H9 (cell line): ENCODE measurements at regions not wholly inside any gene's neighbourhood (a gene's known extent, or its start where the extent isn't known, plus 50 kb on each side); places are given as distances from the start of the nearest gene placed in this dataset.

ENCODE experiments used
- DNase-seq: peaks from one replicate; pipeline ENCODE4 v3.0.0-alpha.2; 2017
- H2AFZ ChIP-seq: one replicate; pipeline ENCODE4 v1.6.1; 2013; ENCODE audit warnings: mild to moderate bottlenecking, low read length, control low read depth, moderate library complexity
- H2AK5ac ChIP-seq: 2 replicates; pipeline ENCODE4 v1.6.1; 2013; ENCODE audit warnings: low read length, control low read depth, mixed read lengths; ENCODE audit not compliant: insufficient read length
- H2BK120ac ChIP-seq: one replicate; pipeline ENCODE4 v1.6.1; 2013; ENCODE audit warnings: low read depth, mild to moderate bottlenecking, low read length, control low read depth, inconsistent platforms; ENCODE audit not compliant: poor library complexity, severe bottlenecking
- H2BK12ac ChIP-seq: 2 replicates; pipeline ENCODE4 v1.6.1; 2013; ENCODE audit warnings: low read length, control low read depth, mixed read lengths, low read depth; ENCODE audit not compliant: insufficient read length
- H2BK15ac ChIP-seq: 2 replicates; pipeline ENCODE4 v1.6.1; 2013; ENCODE audit warnings: low read depth, low read length, control low read depth
- H2BK20ac ChIP-seq: one replicate; pipeline ENCODE4 v1.6.1; 2013; ENCODE audit warnings: low read depth, mild to moderate bottlenecking, low read length, control low read depth, inconsistent platforms; ENCODE audit not compliant: poor library complexity, severe bottlenecking
- H2BK5ac ChIP-seq: 2 replicates; pipeline ENCODE4 v1.6.1; 2013; ENCODE audit warnings: low read length, control low read depth, mixed read lengths; ENCODE audit not compliant: insufficient read length
- H3K14ac ChIP-seq: 2 replicates; pipeline ENCODE4 v1.6.1; 2013; ENCODE audit warnings: low read length, control low read depth; ENCODE audit not compliant: insufficient read depth
- H3K18ac ChIP-seq: 2 replicates; pipeline ENCODE4 v1.6.1; 2013; ENCODE audit warnings: low read depth, mild to moderate bottlenecking, mixed read lengths, low read length, control low read depth; ENCODE audit not compliant: insufficient read length
- H3K23ac ChIP-seq: 2 replicates; pipeline ENCODE4 v1.6.1; 2013; ENCODE audit warnings: low read length, control low read depth, mixed read lengths, low read depth; ENCODE audit not compliant: insufficient read length
- H3K23me2 ChIP-seq: 2 replicates; pipeline ENCODE4 v1.6.1; 2013; ENCODE audit warnings: low read depth, mild to moderate bottlenecking, mixed read lengths, low read length, control low read depth; ENCODE audit not compliant: insufficient read length, poor library complexity, severe bottlenecking
- H3K27ac ChIP-seq: 2 replicates; pipeline ENCODE4 v1.5.1; 2013; ENCODE audit warnings: low read length, control low read depth, mixed read lengths, low read depth; ENCODE audit not compliant: insufficient read length
- H3K27me3 ChIP-seq: 2 replicates; pipeline ENCODE4 v1.6.1; 2013; ENCODE audit warnings: low read length, control low read depth, inconsistent platforms; ENCODE audit not compliant: insufficient read depth
- H3K4ac ChIP-seq: 2 replicates; pipeline ENCODE4 v1.6.1; 2013; ENCODE audit warnings: low read depth, mild to moderate bottlenecking, control low read depth, inconsistent platforms, low read length, moderate library complexity
- H3K4me1 ChIP-seq: 2 replicates; pipeline ENCODE4 v1.6.1; 2013; ENCODE audit warnings: low read length, control low read depth, inconsistent platforms; ENCODE audit not compliant: insufficient read depth
- H3K4me2 ChIP-seq: 2 replicates; pipeline ENCODE4 v1.6.1; 2013; ENCODE audit warnings: low read length, control low read depth, mixed read lengths; ENCODE audit not compliant: insufficient read length, insufficient read depth
- H3K56ac ChIP-seq: 2 replicates; pipeline ENCODE4 v1.6.1; 2013; ENCODE audit warnings: low read depth, mild to moderate bottlenecking, mixed read lengths, low read length, control low read depth; ENCODE audit not compliant: insufficient read length
- H3K79me1 ChIP-seq: 2 replicates; pipeline ENCODE4 v1.6.1; 2013; ENCODE audit warnings: low read depth, mild to moderate bottlenecking, moderate library complexity, low read length, control low read depth, inconsistent platforms; ENCODE audit not compliant: insufficient read depth, poor library complexity, severe bottlenecking
- H3K79me2 ChIP-seq: 2 replicates; pipeline ENCODE4 v1.6.1; 2013; ENCODE audit warnings: low read length, control low read depth, inconsistent platforms; ENCODE audit not compliant: insufficient read depth
- H3K9ac ChIP-seq: 2 replicates; pipeline ENCODE4 v1.6.1; 2013; ENCODE audit warnings: low read length, control low read depth, mixed read lengths; ENCODE audit not compliant: insufficient read length; ENCODE audit errors: extremely low read depth
- H3K9me3 ChIP-seq: one replicate; pipeline ENCODE4 v1.6.1; 2013; ENCODE audit warnings: low read depth, low read length, inconsistent platforms; ENCODE audit not compliant: control insufficient read depth
- H3T11ph ChIP-seq: one replicate; pipeline ENCODE4 v1.6.1; 2013; ENCODE audit warnings: mild to moderate bottlenecking, low read length, control low read depth, inconsistent platforms
- H4K20me1 ChIP-seq: one replicate; pipeline ENCODE4 v1.6.1; 2013; ENCODE audit not compliant: control insufficient read depth, insufficient read length, insufficient read depth
- H4K5ac ChIP-seq: 2 replicates; pipeline ENCODE4 v1.6.1; 2013; ENCODE audit warnings: low read depth, mild to moderate bottlenecking, mixed read lengths, low read length, control low read depth; ENCODE audit not compliant: insufficient read length
- H4K8ac ChIP-seq: replicated peaks from 2 replicates; pipeline ENCODE4 v1.6.1; 2013; ENCODE audit warnings: low read length, control low read depth, mixed read lengths, low read depth; ENCODE audit not compliant: insufficient read length
- H4K91ac ChIP-seq: 2 replicates; pipeline ENCODE4 v1.6.1; 2013; ENCODE audit warnings: low read depth, mild to moderate bottlenecking, moderate library complexity, mixed read lengths, low read length, control low read depth; ENCODE audit not compliant: insufficient read length
- H3K27ac Mint-ChIP-seq, 3 experiments: 2 replicates in 2 of 3; 3 replicates in 1 of 3; pipeline ENCODE4 v1.8.0; 2020 to 2021; ENCODE audit warnings: mixed read lengths in 3 of 3, mild to moderate bottlenecking in 1 of 3, moderate library complexity in 1 of 3
- H3K27me3 Mint-ChIP-seq: 2 replicates; pipeline ENCODE4 v1.8.0; 2021; ENCODE audit warnings: low read depth, mild to moderate bottlenecking, moderate library complexity, mixed read lengths
- H3K36me3 Mint-ChIP-seq, 3 experiments: 2 replicates in 2 of 3; 3 replicates in 1 of 3; pipeline ENCODE4 v1.8.0; 2020 to 2021; ENCODE audit warnings: low read depth in 3 of 3, mixed read lengths in 3 of 3; ENCODE audit not compliant: insufficient read depth in 1 of 3
- H3K4me1 Mint-ChIP-seq, 2 experiments: 2 replicates each; pipeline ENCODE4 v1.8.0; 2020; ENCODE audit warnings: mixed read lengths in 2 of 2
- H3K4me3 Mint-ChIP-seq, 2 experiments: 2 replicates in 1 of 2; 3 replicates in 1 of 2; pipeline ENCODE4 v1.8.0; 2020 to 2021; ENCODE audit warnings: mild to moderate bottlenecking in 2 of 2, mixed read lengths in 2 of 2, moderate library complexity in 1 of 2
- H3K9me3 Mint-ChIP-seq, 2 experiments: 2 replicates in 1 of 2; 3 replicates in 1 of 2; pipeline ENCODE4 v1.8.0; 2020; ENCODE audit warnings: mild to moderate bottlenecking in 2 of 2, mixed read lengths in 2 of 2, moderate library complexity in 1 of 2
- WGBS: extraction: QIAGEN DNeasy Blood & Tissue Kit; methylation state at CpG from one replicate; pipeline ENCODE4 v1.1.7; 2013; ENCODE audit warnings: missing lambda C conversion rate, low lambda C conversion rate, mixed read lengths; ENCODE audit not compliant: insufficient read length; ENCODE audit errors: extremely low coverage; 5-methylcytosine and 5-hydroxymethylcytosine counted together
- TF ChIP-seq, protein P1 (sequence below): fragments of 200-600 bp; sonication (generic); conservative IDR thresholded peaks from 3 replicates; pipeline ENCODE4 v1.8.0; 2021; ENCODE audit warnings: antibody characterized with exemption, mild to moderate bottlenecking

DNA sequence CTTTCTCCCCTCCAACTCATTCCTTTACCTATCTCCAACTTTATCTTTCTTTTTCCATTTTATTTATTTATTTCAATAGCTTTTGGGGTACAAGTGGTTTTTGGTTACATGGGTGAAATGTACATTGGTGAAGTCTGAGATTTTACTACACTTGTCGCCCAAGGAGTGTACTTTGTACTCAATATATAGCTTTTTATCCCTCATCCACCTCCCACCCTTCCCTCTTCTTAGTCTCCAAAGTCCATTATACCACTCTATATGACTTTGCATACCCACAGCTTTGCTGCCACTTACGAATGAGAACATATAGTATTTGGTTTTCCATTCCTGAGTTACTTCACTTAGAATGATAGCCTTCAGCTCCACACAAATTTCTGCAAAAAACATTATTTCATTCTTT is 152.6 kb upstream of the NUDT4 start:
- no peak overlapping the region for H4K5ac ChIP-seq
- H3K27ac Mint-ChIP-seq = no peak overlapping the region
- H3K4me1 Mint-ChIP-seq = peaks cover 15 to 16% of the 10 kb centered on the region in 2 experiments
- no peak overlapping the region for H2AK5ac ChIP-seq
- TF ChIP-seq, protein P1, sequence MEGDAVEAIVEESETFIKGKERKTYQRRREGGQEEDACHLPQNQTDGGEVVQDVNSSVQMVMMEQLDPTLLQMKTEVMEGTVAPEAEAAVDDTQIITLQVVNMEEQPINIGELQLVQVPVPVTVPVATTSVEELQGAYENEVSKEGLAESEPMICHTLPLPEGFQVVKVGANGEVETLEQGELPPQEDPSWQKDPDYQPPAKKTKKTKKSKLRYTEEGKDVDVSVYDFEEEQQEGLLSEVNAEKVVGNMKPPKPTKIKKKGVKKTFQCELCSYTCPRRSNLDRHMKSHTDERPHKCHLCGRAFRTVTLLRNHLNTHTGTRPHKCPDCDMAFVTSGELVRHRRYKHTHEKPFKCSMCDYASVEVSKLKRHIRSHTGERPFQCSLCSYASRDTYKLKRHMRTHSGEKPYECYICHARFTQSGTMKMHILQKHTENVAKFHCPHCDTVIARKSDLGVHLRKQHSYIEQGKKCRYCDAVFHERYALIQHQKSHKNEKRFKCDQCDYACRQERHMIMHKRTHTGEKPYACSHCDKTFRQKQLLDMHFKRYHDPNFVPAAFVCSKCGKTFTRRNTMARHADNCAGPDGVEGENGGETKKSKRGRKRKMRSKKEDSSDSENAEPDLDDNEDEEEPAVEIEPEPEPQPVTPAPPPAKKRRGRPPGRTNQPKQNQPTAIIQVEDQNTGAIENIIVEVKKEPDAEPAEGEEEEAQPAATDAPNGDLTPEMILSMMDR = no peak
- no peak overlapping the region for H3K56ac ChIP-seq
- H2BK12ac ChIP-seq = no peak overlapping the region
- H3T11ph ChIP-seq = no peak overlapping the region
- H3K9me3 ChIP-seq = no peaks in the 10 kb centered on the region
- no peaks in the 10 kb centered on the region for H4K20me1 ChIP-seq
- H4K91ac ChIP-seq = no peak overlapping the region
- no CpG with 5 or more reads among the region's 2 CpGs for WGBS
- H3K27ac ChIP-seq = no peak overlapping the region
- no peaks in the 10 kb centered on the region for H3K23me2 ChIP-seq
- no peak for DNase-seq
- no peak overlapping the region for H2BK15ac ChIP-seq
- no peak overlapping the region for H2BK5ac ChIP-seq
- H2BK120ac ChIP-seq = no peak overlapping the region
- no peaks in the 10 kb centered on the region for H3K79me2 ChIP-seq
- H2BK20ac ChIP-seq = no peak overlapping the region
- no peak overlapping the region for H3K4me2 ChIP-seq
- no peaks in the 10 kb centered on the region for H3K79me1 ChIP-seq
- H4K8ac ChIP-seq = no peak overlapping the region
- no peaks in the 10 kb centered on the region for H3K27me3 ChIP-seq
- H3K4ac ChIP-seq = no peak overlapping the region
- H3K9me3 Mint-ChIP-seq = peaks cover 12 to 19% of the 10 kb centered on the region in 2 experiments
- no peaks in the 10 kb centered on the region for H3K27me3 Mint-ChIP-seq
- H3K4me1 ChIP-seq = no peaks in the 10 kb centered on the region; the same call in 1 of the 2 replicates
- no peak overlapping the region for H3K18ac ChIP-seq
- no peak overlapping the region for H3K9ac ChIP-seq
- H2AFZ ChIP-seq = no peak overlapping the region
- no peak overlapping the region for H3K14ac ChIP-seq
- no peak overlapping the region for H3K4me3 Mint-ChIP-seq
- H3K23ac ChIP-seq = no peak overlapping the region
- peaks cover 3 to 23% (median 6%) of the 10 kb centered on the region in 3 experiments; a peak in 6 of 7 replicates for H3K36me3 Mint-ChIP-seq
